Stimulated activated memory B cell treated with anti-CD40 and anti-IgM and Interleukin-4, amounts not matched to agents 10 μg/mL and 1 μg/mL and 100 μg/mL, for 72 hours (primary cell): ENCODE measurements at regions not wholly inside any gene's neighbourhood (a gene's known extent, or its start where the extent isn't known, plus 50 kb on each side); places are given as distances from the start of the nearest gene placed in this dataset.
A peak's percentile ranks its signal among the peaks of the same experiment; 100 is the strongest.

Source experiments
- ATAC-seq: fragments of 150-1000 bp; cut with Tn5 transposase; 2 replicates; pipeline ENCODE4 v1.10.0; 2021
- H3K27ac Mint-ChIP-seq: one replicate; pipeline ENCODE4 v1.8.0; 2022; ENCODE audit warnings: mild to moderate bottlenecking, mixed read lengths
- H3K27me3 Mint-ChIP-seq: one replicate; pipeline ENCODE4 v1.8.0; 2022; ENCODE audit warnings: mixed read lengths
- H3K36me3 Mint-ChIP-seq: one replicate; pipeline ENCODE4 v1.8.0; 2022; ENCODE audit warnings: mixed read lengths
- H3K4me1 Mint-ChIP-seq: one replicate; pipeline ENCODE4 v1.8.0; 2022; ENCODE audit warnings: mixed read lengths
- H3K4me3 Mint-ChIP-seq: one replicate; pipeline ENCODE4 v1.8.0; 2022; ENCODE audit warnings: mild to moderate bottlenecking, moderate library complexity, mixed read lengths
- H3K9me3 Mint-ChIP-seq: one replicate; pipeline ENCODE4 v1.8.0; 2022; ENCODE audit warnings: mixed read lengths

DNA sequence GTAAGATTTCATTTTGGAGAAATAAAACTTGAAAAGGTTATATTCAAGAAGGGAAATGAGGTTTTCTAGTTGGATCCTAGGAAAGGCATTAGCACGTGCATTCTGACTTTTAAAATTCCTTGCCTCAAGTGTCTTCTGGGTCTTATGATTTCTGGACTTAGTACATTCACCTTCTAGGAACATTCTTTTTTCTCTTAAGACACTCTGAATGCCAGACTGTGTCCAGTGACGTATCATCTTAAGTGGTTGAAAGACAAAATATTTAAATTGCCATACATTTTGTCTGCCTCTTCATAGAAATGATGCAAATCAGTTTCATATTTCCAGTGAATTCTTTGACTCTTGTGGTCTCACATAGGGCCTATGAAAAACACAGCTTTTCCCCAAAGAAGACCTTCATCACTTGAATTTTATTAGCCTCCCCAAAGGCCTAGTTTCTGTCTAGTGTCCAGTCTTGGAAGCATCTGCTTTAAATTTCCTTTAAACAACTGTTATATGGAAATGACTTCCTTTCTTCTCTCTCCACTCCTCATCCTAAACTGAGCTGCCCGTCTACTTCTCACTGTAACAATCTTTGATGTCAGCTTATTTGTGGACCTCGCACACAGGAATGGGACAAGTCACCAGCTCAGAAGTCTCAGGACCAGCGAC, 187.2 kb downstream of the HLX start:
- H3K9me3 Mint-ChIP-seq = peaks cover 20% of the 10 kb centered on the region
- peak overlapping the region; percentile 58 for H3K4me3 Mint-ChIP-seq
- no peaks in the 10 kb centered on the region for H3K27me3 Mint-ChIP-seq
- H3K27ac Mint-ChIP-seq = peak overlapping the region; percentile 98
- peaks cover 59% of the 10 kb centered on the region for H3K36me3 Mint-ChIP-seq
- no peak for ATAC-seq
- peaks cover 60% of the 10 kb centered on the region for H3K4me1 Mint-ChIP-seq

DNA sequence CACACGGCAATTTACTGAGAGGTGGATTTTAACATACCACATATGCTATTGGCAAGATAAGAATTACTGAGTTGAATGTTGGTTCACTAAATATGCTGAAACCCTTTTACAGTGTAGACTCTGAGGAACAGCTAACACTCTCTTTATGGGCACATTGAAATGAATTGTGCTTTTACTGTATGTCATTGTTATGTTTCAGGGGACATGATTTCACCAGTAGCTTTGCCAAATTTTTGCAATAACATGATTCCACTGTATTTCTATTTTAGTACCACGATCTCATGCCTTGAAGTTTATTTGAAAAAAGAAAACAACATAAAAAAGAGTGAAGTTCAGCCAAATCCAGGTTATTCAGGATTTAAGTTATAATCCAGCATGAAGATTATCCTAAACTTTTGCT, 188.5 kb downstream of the HLX start:
- Mint-ChIP-seq H3K9me3 (peaks cover 18% of the 10 kb centered on the region), H3K4me3 (no peak overlapping the region), H3K27ac (peak overlapping the region; percentile 98), H3K4me1 (peaks cover 72% of the 10 kb centered on the region), H3K36me3 (peaks cover 57% of the 10 kb centered on the region), H3K27me3 (no peaks in the 10 kb centered on the region)
- ATAC-seq = no peak

- peaks cover 18% of the 10 kb centered on the region for H3K9me3 Mint-ChIP-seq
- H3K36me3 Mint-ChIP-seq = peaks cover 58% of the 10 kb centered on the region
- peak overlapping the region; percentile 58 for H3K4me3 Mint-ChIP-seq
- no peaks in the 10 kb centered on the region for H3K27me3 Mint-ChIP-seq
- peak overlapping the region; percentile 98 for H3K27ac Mint-ChIP-seq
- peaks cover 79% of the 10 kb centered on the region for H3K4me1 Mint-ChIP-seq
- ATAC-seq = peak; percentile 94
Observed at GRCh38 chr1:221069178-221069903, 190.1 kb downstream of the HLX start.

DNA sequence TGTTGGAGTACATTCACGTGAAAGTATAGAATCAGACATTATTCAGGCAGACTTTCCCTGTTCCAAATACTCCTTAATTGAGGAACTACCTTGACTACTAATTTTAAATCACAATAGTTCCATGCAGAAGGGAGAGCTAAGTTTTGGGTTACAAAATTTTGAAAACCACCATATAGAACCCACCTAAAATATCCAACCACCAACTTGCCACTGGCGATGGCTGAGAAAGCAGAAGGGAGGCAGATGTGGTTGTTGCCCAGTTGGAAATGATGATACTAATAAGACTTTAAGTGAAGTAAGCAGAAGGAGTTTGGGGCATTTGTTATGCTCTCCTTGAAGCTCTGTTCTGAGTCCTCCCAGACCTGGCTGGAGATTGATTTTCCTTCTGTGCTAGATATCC, 190.7 kb downstream of the HLX start:
- Mint-ChIP-seq H3K4me3 (peak overlapping the region; percentile 58), H3K4me1 (peaks cover 81% of the 10 kb centered on the region), H3K9me3 (peaks cover 15% of the 10 kb centered on the region), H3K27ac (peak overlapping the region; percentile 98), H3K36me3 (peaks cover 57% of the 10 kb centered on the region), H3K27me3 (no peaks in the 10 kb centered on the region)
- no peak for ATAC-seq

GRCh38 chr1:221071777-221072176, 192.5 kb downstream of the HLX start:
- peaks cover 12% of the 10 kb centered on the region for H3K9me3 Mint-ChIP-seq
- no peaks in the 10 kb centered on the region for H3K27me3 Mint-ChIP-seq
- peaks cover 82% of the 10 kb centered on the region for H3K4me1 Mint-ChIP-seq
- H3K4me3 Mint-ChIP-seq = peak overlapping the region; percentile 34
- peaks cover 47% of the 10 kb centered on the region for H3K36me3 Mint-ChIP-seq
- no peak for ATAC-seq
- H3K27ac Mint-ChIP-seq = peak overlapping the region; percentile 98

DNA sequence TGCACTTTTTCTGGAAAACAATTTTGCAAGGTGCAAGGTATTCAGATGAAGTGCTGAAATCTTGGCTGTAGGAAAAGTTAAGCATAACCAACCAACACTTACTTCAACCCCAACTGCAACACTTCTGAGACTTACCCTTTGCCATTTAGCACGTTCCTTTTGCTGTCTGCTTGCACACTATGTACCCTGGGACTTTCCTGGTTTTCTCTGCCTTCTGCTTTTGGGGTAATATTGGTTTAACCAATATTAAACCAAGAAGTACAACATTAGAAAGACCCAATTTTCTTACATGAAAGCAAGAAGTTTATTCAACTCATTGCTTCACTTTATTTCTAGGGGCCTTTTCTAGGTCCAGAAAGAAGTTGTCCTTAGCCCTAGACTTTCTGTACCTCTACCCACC, 193.0 kb downstream of the HLX start:
- Mint-ChIP-seq H3K27ac (peak overlapping the region; percentile 98), H3K4me1 (peaks cover 78% of the 10 kb centered on the region), H3K36me3 (peaks cover 42% of the 10 kb centered on the region), H3K4me3 (peak overlapping the region; percentile 34), H3K9me3 (peaks cover 10% of the 10 kb centered on the region), H3K27me3 (no peaks in the 10 kb centered on the region)
- ATAC-seq = peak; percentile 53

GRCh38 chr1:221074332-221074731, 195.1 kb downstream of the HLX start:
- Mint-ChIP-seq H3K36me3 (peaks cover 38% of the 10 kb centered on the region), H3K4me1 (peaks cover 57% of the 10 kb centered on the region), H3K9me3 (peaks cover 7% of the 10 kb centered on the region), H3K27ac (peak overlapping the region; percentile 46), H3K4me3 (no peak overlapping the region), H3K27me3 (no peaks in the 10 kb centered on the region)
- ATAC-seq = no peak

GRCh38 chr1:221075911-221076310, 196.7 kb downstream of the HLX start:
- ATAC-seq = no peak
- peaks cover 10% of the 10 kb centered on the region for H3K9me3 Mint-ChIP-seq
- peak overlapping the region; percentile 2 for H3K27ac Mint-ChIP-seq
- H3K36me3 Mint-ChIP-seq = peaks cover 54% of the 10 kb centered on the region
- H3K4me1 Mint-ChIP-seq = peaks cover 44% of the 10 kb centered on the region
- no peak overlapping the region for H3K4me3 Mint-ChIP-seq
- H3K27me3 Mint-ChIP-seq = no peaks in the 10 kb centered on the region

DNA sequence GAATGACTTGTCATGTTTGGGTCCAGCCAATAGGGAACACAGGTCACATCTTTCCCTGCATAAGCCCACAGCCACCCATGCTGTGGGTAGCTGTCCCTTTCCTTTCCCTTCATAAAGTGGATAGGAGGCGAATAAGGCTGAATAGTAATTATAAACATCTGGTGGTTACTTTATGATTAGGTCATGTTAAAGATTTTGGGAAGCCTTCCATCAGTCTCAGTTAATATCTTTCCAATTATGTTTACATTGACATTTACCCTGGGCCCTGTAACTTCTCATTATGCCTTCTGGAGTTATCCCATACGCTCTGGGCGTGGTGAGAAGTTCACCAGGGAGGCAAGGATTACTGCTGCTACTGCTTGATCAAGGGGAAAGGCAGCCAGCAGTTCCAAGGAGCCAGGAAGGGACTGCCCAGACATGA, 197.2 kb downstream of the HLX start:
- peaks cover 42% of the 10 kb centered on the region for H3K4me1 Mint-ChIP-seq
- H3K4me3 Mint-ChIP-seq = no peak overlapping the region
- H3K27me3 Mint-ChIP-seq = no peaks in the 10 kb centered on the region
- H3K9me3 Mint-ChIP-seq = peaks cover 9% of the 10 kb centered on the region
- peaks cover 54% of the 10 kb centered on the region for H3K36me3 Mint-ChIP-seq
- no peak for ATAC-seq
- peak overlapping the region; percentile 30 for H3K27ac Mint-ChIP-seq

GRCh38 chr1:221078260-221078965, 199.2 kb downstream of the HLX start:
- Mint-ChIP-seq H3K27me3 (no peaks in the 10 kb centered on the region), H3K4me3 (no peak overlapping the region), H3K9me3 (peaks cover 3% of the 10 kb centered on the region), H3K4me1 (peaks cover 22% of the 10 kb centered on the region), H3K36me3 (peaks cover 58% of the 10 kb centered on the region), H3K27ac (no peak overlapping the region)
- no peak for ATAC-seq

DNA sequence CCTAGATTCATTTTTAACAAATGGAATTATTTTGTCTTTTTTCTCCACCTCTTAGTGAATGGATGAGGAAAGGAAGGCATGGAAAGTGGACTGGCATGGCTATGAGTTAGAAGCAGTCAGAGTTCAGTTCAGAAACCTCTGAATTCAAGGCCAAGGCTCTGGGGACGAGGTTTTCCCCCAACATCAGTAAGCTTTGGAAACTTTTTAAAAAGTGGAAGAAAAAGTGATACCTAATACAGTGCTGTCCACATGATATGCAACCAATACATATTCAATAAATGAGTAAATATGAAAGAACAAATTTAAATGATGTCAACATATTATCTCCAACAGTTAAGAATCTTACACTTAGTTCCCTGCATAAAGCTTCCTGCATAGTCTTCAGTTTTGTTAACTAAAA, 204.7 kb downstream of the HLX start:
- Mint-ChIP-seq H3K27me3 (no peaks in the 10 kb centered on the region), H3K9me3 (peaks cover 3% of the 10 kb centered on the region), H3K36me3 (peaks cover 53% of the 10 kb centered on the region), H3K4me3 (no peak overlapping the region), H3K27ac (no peak overlapping the region), H3K4me1 (peaks cover 25% of the 10 kb centered on the region)
- peak; percentile 56 for ATAC-seq

DNA sequence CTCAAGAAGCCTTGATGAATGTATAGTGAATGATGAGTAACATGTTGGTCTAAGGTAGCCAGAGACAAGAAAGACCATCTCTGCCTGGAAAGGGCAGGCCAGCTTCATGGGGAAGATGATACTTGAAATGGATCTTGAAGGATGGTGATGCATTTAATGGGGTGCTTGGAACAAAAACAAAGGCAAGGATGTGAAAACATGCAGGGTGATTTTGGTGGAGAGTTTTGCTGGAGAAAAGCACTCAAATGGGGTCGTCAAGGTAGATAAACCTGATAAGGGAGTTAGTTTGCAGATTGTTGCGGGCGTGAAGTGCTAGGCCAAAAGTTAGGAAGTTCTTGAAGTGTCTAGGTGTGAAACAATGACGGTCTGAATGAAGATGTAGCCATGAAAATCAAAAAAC, 205.4 kb downstream of the HLX start:
- Mint-ChIP-seq H3K27me3 (no peaks in the 10 kb centered on the region), H3K27ac (no peak overlapping the region), H3K4me3 (no peak overlapping the region), H3K9me3 (peaks cover 3% of the 10 kb centered on the region), H3K36me3 (peaks cover 48% of the 10 kb centered on the region), H3K4me1 (peaks cover 25% of the 10 kb centered on the region)
- no peak for ATAC-seq

GRCh38 chr1:221085701-221086375, 206.6 kb downstream of the HLX start:
- no peak overlapping the region for H3K4me3 Mint-ChIP-seq
- H3K4me1 Mint-ChIP-seq = peaks cover 23% of the 10 kb centered on the region
- H3K27me3 Mint-ChIP-seq = no peaks in the 10 kb centered on the region
- H3K36me3 Mint-ChIP-seq = peaks cover 37% of the 10 kb centered on the region
- ATAC-seq = no peak
- no peaks in the 10 kb centered on the region for H3K9me3 Mint-ChIP-seq
- H3K27ac Mint-ChIP-seq = no peak overlapping the region

GRCh38 chr1:221087919-221088318, 208.7 kb downstream of the HLX start:
- Mint-ChIP-seq H3K27me3 (no peaks in the 10 kb centered on the region), H3K36me3 (peaks cover 22% of the 10 kb centered on the region), H3K4me1 (peaks cover 19% of the 10 kb centered on the region), H3K9me3 (no peaks in the 10 kb centered on the region), H3K27ac (no peak overlapping the region), H3K4me3 (no peak overlapping the region)
- ATAC-seq = no peak

DNA sequence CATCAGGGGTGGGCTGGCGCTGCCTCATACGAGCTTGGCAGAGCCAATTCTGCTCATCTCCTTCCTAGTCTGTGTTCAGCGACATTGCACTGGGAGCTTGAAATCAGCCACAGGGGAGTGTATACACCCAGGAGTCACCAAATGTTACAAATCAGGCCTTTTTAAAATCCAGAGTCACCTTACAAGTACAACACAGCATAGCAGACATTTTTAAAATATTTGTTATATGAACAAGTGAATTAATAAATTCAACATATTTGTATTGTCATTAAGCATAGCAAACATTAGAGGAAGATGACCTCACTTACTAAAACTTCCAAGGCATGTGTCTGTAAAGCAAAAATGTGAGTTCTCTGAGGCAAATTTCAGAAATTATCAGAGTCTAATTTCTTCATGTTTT, 210.0 kb downstream of the HLX start:
- H3K36me3 Mint-ChIP-seq = peaks cover 12% of the 10 kb centered on the region
- H3K4me1 Mint-ChIP-seq = peaks cover 14% of the 10 kb centered on the region

More for the DNA sequence above, 210.0 kb downstream of the HLX start:
- Mint-ChIP-seq H3K27me3 (no peaks in the 10 kb centered on the region), H3K4me3 (no peak overlapping the region), H3K27ac (no peak overlapping the region), H3K9me3 (no peaks in the 10 kb centered on the region)
- ATAC-seq = no peak
